Hematopoietic multipotent progenitor cell treated with erythropoietin and hydrocortisone succinate and interleukin-3 and kit ligand, for 6 days (in vitro differentiated cells): ENCODE measurements at regions not wholly inside any gene's neighbourhood (a gene's known extent, or its start where the extent isn't known, plus 50 kb on each side); places are given as distances from the start of the nearest gene placed in this dataset.
"Not testable (repeated sequence)": the region's sequence is repeated elsewhere in the genome, so short reads cannot be mapped to it uniquely, and the experiment has no call there.

Source experiments
- DNase-seq: peaks from one replicate; pipeline ENCODE4 v3.0.0-alpha.2; 2015

- no peak for DNase-seq
Observed at GRCh38 chr2:12484536-12485115, 232.1 kb upstream of the TRIB2 start.

GRCh38 chr2:12486205-12487118 is 230.3 kb upstream of the TRIB2 start:
- DNase-seq: no peak

DNA sequence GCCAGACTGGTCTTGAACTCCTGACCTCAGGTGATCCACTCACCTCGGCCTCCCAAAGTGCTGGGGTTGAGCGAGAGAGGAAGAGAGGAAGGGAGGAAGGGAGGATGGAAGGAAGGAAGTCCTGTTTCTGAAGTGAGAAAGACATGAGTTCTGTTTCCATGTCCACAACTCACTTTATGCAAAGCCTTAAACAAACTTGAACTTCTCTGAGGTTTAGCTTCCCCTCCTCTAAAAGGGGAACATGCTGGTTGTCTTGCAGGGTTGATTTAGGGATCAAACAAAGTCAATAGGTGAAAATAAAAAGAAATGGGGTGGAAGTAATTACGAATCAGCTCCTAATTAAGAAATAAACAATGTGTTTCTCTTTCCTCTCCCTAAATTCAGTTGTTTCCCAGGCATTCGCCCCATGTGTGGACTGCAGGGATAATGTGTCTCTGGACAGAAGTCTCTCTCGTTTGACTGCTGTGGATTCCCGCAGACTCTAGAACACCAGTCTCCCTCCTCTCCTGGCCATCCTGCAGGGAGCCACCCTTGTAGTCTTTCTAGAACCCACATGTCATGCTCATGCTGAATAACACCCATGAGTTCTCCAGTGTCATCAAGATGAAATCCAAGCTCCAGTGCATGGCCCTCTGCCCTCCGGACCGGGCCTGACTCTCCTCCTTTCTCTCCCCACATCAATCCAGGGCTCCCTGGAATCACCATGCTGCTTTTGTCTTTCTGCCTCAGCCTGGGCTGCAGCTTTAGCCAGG is 229.3 kb upstream of the TRIB2 start:
- DNase-seq: no peak

- DNase-seq: peak; percentile 34
Observed at GRCh38 chr2:12488352-12489318, 228.1 kb upstream of the TRIB2 start.

DNA sequence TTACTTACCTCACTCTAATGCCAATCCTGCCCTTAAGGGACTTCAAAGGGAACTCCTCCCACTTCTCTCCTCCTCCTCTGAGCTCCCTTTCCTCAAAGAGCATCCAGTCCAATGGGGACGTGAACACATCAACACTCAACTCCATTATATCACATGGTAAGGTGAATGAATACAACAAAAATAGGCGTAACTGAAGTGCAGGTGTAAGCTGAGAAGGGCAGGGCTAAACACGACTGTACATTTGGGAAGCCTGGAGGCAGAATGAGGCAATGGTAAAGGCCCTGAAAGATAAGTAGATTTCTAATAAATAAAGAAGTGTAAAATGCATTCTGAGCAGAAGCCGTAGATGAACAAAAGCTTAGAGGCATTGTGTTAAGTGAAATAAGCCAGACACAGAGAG is 226.1 kb upstream of the TRIB2 start:
- DNase-seq: no peak

GRCh38 chr2:12492360-12492759 is 224.4 kb upstream of the TRIB2 start:
- not testable (repeated sequence) for DNase-seq

DNA sequence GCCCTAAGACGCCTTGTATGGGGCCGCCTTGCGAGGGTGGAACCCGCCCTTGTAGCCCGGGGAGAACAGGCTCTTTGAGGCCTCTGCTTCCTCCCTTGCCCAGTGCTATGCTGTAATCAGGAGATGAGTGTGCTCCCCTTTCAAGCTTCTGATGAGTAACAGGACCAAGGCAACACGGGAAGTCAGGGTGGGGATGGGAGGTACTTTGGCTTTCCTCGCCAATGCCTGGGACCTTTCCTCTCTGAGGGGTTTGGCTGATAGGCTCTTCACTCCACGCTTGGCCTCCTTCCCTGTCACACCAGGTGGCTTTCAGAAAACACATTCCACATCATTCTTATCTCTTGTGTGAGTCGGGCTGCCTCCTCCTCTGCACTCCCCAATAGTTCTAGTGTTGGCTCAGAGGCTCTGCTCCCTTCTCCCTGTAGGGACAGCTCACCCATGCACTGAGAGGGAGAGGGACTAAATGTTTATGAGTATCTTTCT is 223.7 kb upstream of the TRIB2 start:
- peak; percentile 10 for DNase-seq

- no peak for DNase-seq
Observed at GRCh38 chr2:12495247-12495868, 221.4 kb upstream of the TRIB2 start.

DNA sequence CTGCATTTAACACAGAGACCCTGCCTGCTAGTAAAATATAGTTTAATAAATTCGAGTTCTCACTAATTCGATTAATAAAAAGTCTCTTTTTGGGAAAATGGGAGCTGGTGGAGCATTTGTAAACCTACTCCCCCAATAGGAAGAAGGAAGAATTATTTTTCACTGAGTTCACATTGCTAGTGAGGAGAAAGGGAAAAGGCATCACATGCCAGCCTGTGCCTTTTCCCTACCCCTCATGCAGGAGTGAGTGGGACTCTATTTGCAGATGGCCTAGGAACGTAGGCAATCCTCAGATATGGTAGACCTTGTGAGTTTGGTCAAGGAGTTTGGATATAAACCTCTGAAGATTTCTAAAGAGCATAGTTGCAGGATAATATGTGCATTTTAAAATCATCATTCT is 218.4 kb upstream of the TRIB2 start:
- DNase-seq: no peak

DNA sequence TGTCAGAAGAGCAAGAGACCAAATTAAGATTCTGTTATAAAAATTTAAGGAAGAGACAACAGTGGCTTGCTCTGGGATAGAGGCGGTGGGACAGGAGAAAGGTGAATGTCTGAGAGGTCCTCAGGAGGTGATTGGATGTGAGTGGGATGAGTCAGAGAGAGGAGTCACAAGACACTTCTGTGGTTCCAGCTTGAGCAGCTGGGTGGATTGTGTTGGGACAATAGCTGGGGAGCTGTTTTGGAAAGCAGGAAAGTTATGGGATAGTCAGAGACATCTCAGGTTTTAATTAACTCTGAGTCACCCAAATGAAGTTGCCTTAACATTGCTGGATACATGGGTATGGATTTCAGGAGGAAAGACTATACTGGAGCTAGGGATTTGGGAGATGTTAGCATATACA is 218.0 kb upstream of the TRIB2 start:
- DNase-seq: no peak

DNA sequence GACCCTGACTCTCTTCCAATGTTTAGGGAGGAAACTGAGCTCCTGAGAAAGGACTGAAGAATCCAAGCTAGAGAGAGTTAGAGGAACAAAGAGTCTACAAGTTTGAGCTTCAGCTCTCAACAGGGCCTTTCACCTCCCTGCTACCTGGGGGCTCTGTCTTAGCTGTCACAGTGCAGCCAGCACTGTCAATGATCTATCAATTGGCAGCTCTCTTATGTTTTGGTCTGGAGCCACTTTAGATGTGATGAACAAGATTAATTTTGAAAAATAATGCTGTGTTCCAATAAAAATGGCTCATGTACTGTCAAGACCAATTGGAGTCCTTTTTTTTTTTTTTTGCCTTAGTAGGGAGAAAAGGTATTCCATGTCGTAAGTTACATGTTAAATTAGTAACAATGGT is 215.8 kb upstream of the TRIB2 start:
- no peak for DNase-seq

DNA sequence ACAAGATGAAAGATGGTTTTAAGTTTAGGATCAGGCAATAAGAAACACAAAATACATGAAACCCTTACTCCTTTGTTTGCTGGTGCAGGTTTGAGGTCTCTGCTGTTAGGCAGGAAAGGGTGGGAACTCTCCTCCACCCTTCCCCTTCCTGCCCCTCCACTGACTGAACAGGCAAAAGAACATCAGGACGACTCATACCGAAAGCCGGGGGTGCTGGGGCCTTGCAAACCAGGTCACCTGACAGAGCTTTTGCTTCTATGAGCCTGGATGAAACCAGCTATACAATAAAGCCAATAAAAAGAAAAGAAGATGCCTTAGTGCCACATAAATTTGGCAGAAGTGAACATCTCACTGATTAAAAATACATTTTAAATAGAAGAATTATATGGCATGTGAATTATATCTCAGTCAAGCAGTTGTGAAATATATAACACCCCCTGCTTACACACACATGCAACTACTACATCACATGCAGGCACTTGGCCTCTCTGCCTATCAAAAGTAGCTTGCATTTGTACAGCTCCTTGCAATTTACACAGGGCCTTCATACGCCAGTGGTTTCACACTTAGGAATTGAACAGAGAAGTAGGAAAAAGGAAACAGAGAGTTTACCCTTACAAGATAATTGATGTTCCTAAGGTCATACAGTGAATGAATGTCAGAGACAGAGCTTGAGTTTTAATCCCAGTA is 215.1 kb upstream of the TRIB2 start:
- DNase-seq: peak; percentile 59

- peak; percentile 10 for DNase-seq
Observed at GRCh38 chr2:12502759-12503158, 214.0 kb upstream of the TRIB2 start.

DNA sequence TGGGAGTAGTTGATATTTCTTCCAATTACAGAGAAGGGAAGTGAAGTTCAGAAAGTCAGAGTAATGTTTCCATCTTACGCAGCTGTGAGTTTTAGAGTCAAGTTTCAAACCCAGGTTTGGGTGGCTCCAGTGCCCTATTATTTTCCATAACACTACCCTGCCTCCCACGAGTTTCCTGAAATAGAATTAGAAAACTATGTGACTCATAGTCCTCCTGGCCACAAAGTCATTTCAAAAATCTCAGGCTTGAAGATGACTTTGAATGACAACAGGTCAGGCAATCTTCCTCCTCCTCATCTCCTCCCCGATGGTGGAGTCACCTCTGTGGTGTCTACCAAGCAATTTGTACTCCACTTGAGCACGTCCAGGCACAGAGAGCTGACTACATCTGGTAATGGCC is 212.3 kb upstream of the TRIB2 start:
- DNase-seq: no peak

GRCh38 chr2:12506846-12507245 is 209.9 kb upstream of the TRIB2 start:
- no peak for DNase-seq

DNA sequence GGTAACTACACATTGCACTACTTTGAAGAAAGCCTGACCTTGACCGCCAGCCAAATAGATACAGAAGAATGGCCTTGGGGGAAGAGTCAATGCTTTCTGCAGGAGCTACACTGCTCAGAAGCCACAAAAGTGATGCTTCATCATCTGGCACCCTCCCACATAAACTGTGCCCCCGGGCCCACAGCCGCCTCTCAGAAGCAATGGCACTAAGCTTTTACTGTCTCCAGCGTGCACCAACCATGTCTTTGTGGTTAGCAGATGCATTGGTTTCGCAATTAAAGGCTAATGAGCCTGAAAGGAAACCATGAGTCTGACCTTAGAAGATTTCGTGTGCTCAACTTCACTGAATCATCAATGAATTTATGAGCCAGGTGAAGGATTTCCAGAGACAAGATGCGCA is 209.4 kb upstream of the TRIB2 start:
- peak; percentile 75 for DNase-seq

- DNase-seq: no peak
Observed at GRCh38 chr2:12510070-12510469, 206.7 kb upstream of the TRIB2 start.

DNA sequence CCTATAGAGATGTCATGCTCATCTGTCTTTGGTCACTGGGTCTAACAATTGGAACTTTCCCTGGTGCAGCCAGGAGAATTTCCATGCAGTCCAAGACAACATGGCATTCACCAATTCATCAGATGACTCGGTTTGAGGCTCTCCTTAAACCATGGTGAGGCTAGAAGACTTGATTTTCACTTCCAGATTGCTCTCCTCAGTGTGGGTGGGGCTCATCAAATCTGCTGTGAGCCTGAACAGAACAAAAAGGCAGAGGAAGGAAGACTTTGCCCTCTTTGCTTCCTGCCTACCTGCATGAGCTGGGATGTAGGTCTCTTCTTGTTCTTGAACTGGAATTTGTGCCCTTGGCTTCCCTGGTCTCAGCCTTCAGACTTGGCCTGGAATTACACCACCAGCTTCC is 203.4 kb upstream of the TRIB2 start:
- no peak for DNase-seq

GRCh38 chr2:12514168-12514567 is 202.6 kb upstream of the TRIB2 start:
- no peak for DNase-seq

- DNase-seq: peak; percentile 82
Observed at GRCh38 chr2:12514631-12515437, 201.9 kb upstream of the TRIB2 start.
